Testis (tissue), 2 donors: ENCODE measurements at regions not wholly inside any gene's neighbourhood (a gene's known extent, or its start where the extent isn't known, plus 50 kb on each side); places are given as distances from the start of the nearest gene placed in this dataset.

Experiments
- DNase-seq: peaks from one replicate; pipeline ENCODE4 v3.0.0-alpha.2; 2019
- H3K27ac ChIP-seq, 2 donors: fragments of 200-600 bp; sonication (generic); one replicate each; pipeline ENCODE4 v1.5.1; 2019
- H3K27me3 ChIP-seq: fragments of 200-600 bp; sonication (generic); one replicate; pipeline ENCODE4 v1.5.1; 2019
- H3K36me3 ChIP-seq: fragments of 200-600 bp; sonication (generic); one replicate; pipeline ENCODE4 v1.5.1; 2017; ENCODE audit warnings: low read depth; ENCODE audit errors: missing control alignments
- H3K4me1 ChIP-seq: fragments of 200-600 bp; sonication (generic); one replicate; pipeline ENCODE4 v1.5.1; 2019
- H3K4me3 ChIP-seq, 2 donors: fragments of 200-600 bp; sonication (generic); one replicate each; pipeline ENCODE4 v1.5.1; 2017 to 2019
- H3K9me3 ChIP-seq: fragments of 200-600 bp; sonication (generic); one replicate; pipeline ENCODE4 v1.5.1; 2017
- CTCF ChIP-seq, 3 experiments: fragments of 450-650 bp in 2 of 3; fragments of 200-600 bp in 1 of 3; sonication (generic) in 1 of 3; IDR thresholded peaks; one replicate each; pipeline ENCODE4 v1.5.1; 2016 to 2019; ENCODE audit warnings: antibody characterized with exemption in 3 of 3, mild to moderate bottlenecking in 2 of 3, moderate library complexity in 1 of 3
- POLR2A ChIP-seq: fragments of 450-650 bp; IDR thresholded peaks from one replicate; pipeline ENCODE4 v1.6.1; 2017; ENCODE audit warnings: antibody characterized with exemption, mild to moderate bottlenecking, moderate library complexity
- WGBS, 2 donors: methylation state at CpG; one replicate each; pipeline ENCODE4 v1.1.5; 2018; 5-methylcytosine and 5-hydroxymethylcytosine counted together
- intact Hi-C: fragments of 100-400 bp; cut with DNase I; formaldehyde crosslinking; loops from one replicate; pipeline ENCODE4 v1.15.1; 2023; ENCODE audit warnings: low total_unique reads

- H3K4me3 ChIP-seq, result no peak overlapping the region
- no peak overlapping the region for H3K27ac ChIP-seq
- DNase-seq, result no peak
- no peaks in the 10 kb centered on the region for H3K9me3 ChIP-seq
- H3K4me1 ChIP-seq, result no peaks in the 10 kb centered on the region
- intact Hi-C loops, result no loop called here
- TF ChIP-seq POLR2A, result no peak
- H3K36me3 ChIP-seq, result no peaks in the 10 kb centered on the region
- H3K27me3 ChIP-seq, result no peaks in the 10 kb centered on the region
Observed at GRCh38 chr5:118211606-118212005, 776.7 kb downstream of the DTWD2 start.

DNA sequence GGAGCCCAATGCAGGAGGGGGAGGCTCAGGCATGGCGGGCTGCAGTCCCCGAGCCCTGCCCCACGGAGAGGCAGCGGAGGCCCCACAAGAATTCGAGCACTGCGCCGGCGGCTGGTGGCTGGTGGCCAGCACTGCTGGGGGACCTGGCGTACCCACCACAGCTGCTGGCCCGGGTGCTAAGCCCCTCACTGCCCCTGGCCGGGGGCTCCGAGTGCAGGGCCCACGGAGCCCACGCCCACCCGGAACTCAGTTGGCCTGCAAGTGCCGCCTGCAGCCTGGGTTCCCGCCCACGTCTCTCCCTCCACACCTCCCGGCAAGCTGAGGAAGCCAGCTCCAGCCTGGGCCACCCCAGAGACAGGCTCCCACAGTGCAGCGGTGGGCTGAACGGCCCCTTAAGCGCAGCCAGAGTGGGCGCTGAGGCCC is 780.3 kb downstream of the DTWD2 start:
- DNase-seq, result peak; percentile 14
- H3K27me3 ChIP-seq, result no peaks in the 10 kb centered on the region
- intact Hi-C loops, result no loop called here
- TF ChIP-seq CTCF (IDR thresholded peaks at IDR 0.05), result no peak
- no peak for TF ChIP-seq POLR2A
- no peaks in the 10 kb centered on the region for H3K9me3 ChIP-seq
- no peaks in the 10 kb centered on the region for H3K4me1 ChIP-seq
- WGBS, 2 donors, result 67% methylated on average over 17 of the region's 23 CpGs; no CpG with 5 or more reads in 1 of the 2 donors
- peak overlapping the region; percentile 38 for H3K4me3 ChIP-seq
- no peak overlapping the region for H3K27ac ChIP-seq
- H3K36me3 ChIP-seq, result no peaks in the 10 kb centered on the region

GRCh38 chr5:118199801-118200200 is 788.5 kb downstream of the DTWD2 start:
- no peaks in the 10 kb centered on the region for H3K4me1 ChIP-seq
- intact Hi-C loops, result loop anchor here (5.0 kb wide), 1 partner anchor 32 kb away; no protein-coding TSS in a partner anchor
- H3K36me3 ChIP-seq, result no peaks in the 10 kb centered on the region
- TF ChIP-seq CTCF (IDR thresholded peaks at IDR 0.05), result no peak
- no peak for TF ChIP-seq POLR2A
- H3K9me3 ChIP-seq, result no peaks in the 10 kb centered on the region
- no peak overlapping the region for H3K27ac ChIP-seq
- no peak for DNase-seq
- H3K4me3 ChIP-seq, result no peak overlapping the region
- no peaks in the 10 kb centered on the region for H3K27me3 ChIP-seq
- WGBS, 2 donors, result 97 to 99% methylated on average over 2 of the region's 2 CpGs

GRCh38 chr5:118196229-118196628 is 792.1 kb downstream of the DTWD2 start:
- WGBS, 2 donors, result 88 to 91% methylated on average over 2 of the region's 2 CpGs
- no peak for DNase-seq
- intact Hi-C loops, result loop anchor here (5.0 kb wide), 1 partner anchor 36 kb away; no protein-coding TSS in a partner anchor
- Histone ChIP-seq H3K36me3 (no peaks in the 10 kb centered on the region), H3K4me1 (no peaks in the 10 kb centered on the region), H3K27ac (no peak overlapping the region), H3K27me3 (no peaks in the 10 kb centered on the region), H3K4me3 (no peak overlapping the region), H3K9me3 (no peaks in the 10 kb centered on the region)
- TF ChIP-seq CTCF (IDR thresholded peaks at IDR 0.05) (no peak), POLR2A (no peak)

DNA sequence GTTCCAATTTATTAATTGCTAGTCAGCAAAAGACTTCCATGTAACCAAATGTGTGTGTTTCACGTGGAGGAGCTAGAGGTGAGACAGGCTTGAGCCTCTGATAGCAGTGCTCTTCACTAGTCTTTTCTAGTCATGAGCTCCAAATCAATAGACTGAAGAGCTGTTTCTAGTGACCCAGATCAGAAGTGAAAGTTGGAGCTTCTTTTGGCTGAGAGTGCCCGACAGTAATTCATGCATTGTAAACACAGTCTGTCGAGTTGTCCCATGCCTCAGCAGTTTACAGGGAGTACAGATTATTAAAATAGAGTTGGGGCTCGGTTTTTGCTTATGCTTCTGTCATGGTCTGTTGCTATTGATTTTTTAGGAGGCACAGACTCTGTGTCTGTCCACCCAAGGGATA is 793.1 kb downstream of the DTWD2 start:
- no peak for TF ChIP-seq POLR2A
- TF ChIP-seq CTCF (IDR thresholded peaks at IDR 0.05), result no peak
- no peak overlapping the region for H3K27ac ChIP-seq
- no peaks in the 10 kb centered on the region for H3K4me1 ChIP-seq
- H3K36me3 ChIP-seq, result no peaks in the 10 kb centered on the region
- H3K9me3 ChIP-seq, result no peaks in the 10 kb centered on the region
- no peak overlapping the region for H3K4me3 ChIP-seq
- WGBS, 2 donors, result 52 to 54% methylated on average over 4 of the region's 4 CpGs
- peak; percentile 19 for DNase-seq
- no peaks in the 10 kb centered on the region for H3K27me3 ChIP-seq
- intact Hi-C loops, result loop anchor here (5.0 kb wide), 1 partner anchor 37 kb away; no protein-coding TSS in a partner anchor
